Hematopoietic multipotent progenitor cell treated with erythropoietin and hydrocortisone succinate and interleukin-3 and kit ligand, for 4 days (in vitro differentiated cells): ENCODE measurements at regions not wholly inside any gene's neighbourhood (a gene's known extent, or its start where the extent isn't known, plus 50 kb on each side); places are given as distances from the start of the nearest gene placed in this dataset.
"Not testable (repeated sequence)": the region's sequence is repeated elsewhere in the genome, so short reads cannot be mapped to it uniquely, and the experiment has no call there.

Experiments
- DNase-seq: peaks from one replicate; pipeline ENCODE4 v3.0.0-alpha.2; 2015

DNA sequence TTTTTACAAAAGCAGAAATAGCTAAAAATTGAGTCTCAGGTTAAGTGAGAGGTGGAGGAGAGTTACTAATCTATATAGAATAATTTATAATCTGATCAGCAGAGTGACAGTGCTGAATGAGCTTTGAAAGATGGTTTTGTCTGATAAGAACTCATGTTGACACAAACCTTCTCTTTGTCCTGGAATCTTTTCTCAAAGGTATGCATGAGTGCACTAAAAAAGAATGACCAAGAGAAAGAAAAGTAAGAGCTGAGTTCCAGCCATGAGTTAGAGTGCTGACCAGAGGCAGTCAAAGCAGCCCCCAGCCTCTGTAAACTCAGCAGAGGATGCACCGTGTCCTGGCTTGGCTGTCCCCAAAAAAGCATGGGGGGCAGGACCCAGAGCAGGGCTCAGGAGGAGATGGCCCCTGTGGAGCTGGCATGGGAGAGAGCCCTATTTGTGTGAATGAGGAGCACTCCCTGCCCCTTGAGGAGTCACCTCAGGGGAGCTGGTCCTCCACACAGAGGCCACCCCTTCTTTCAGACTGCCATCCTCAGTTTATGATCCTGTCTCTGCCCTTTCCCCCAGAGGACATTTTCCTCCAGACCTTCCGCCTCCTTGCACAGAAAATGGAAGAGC lies 129.8 kb downstream of the SEC23A start:
- DNase-seq, result no peak

DNA sequence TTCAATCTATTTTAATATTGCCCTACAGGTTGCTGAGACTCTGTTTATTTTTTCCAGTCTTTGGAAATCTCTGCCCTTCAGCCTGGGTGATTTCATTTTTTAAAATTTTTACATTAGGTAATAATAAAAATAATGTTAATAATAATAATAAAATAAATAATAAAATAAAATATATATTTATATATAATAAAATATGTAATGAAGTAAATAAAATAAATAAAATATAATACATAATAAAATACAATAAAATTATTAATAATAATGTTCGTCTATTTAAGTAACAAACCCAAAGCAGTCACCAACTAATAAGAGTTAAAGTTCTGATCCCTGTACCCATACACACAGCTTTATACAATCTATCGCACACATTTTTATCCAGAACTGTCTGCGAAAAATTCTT lies 130.5 kb downstream of the SEC23A start:
- no peak for DNase-seq

DNA sequence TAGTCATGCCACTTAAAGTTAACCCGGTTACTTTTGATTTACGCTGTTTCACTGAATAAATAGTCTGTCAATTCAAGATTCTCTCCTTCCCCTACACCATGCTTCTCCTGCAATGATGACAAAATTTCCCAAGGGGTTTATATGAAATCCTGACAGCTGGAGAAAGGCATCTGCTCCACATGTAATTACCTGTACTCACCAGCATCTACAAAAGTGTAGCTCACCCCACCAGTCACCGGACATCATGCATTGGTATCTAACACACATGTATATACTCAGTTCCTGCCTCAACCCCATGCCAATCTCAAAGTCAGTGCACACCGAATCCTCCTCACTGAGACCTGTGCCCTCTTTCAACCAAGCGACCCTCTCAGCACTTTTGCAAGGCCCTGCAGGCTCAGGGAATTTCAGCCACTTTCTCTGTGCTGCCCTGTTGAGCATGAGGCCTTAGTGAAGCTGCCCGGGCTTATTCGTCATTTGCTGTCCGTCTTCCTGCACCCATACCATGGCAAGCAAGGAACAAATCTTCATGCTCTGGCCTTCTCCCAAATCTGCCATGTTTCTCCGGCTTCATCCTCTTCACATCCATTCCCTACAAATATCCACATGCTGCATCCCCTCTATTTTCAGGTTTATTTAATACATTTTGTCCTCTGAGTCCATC lies 131.6 kb downstream of the SEC23A start:
- no peak for DNase-seq

DNA sequence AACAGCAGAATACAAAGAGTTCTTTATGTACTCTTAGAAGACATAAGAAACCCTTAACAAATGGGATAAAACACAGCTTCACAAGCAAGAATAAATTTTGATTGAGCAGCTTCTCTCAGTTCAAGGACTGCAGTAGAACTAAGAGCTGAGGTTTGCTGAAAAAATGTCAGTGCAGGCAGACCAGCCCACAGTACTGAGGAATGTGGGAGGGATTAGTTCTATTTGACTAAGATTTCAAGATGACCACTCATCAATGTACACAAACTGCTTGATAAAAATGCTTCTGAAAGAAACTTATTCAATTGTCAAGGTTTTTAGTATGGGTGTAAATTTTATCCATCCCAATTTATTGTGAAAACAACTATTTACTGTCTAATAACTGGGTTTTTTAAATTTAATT lies 138.4 kb downstream of the SEC23A start:
- no peak for DNase-seq

DNA sequence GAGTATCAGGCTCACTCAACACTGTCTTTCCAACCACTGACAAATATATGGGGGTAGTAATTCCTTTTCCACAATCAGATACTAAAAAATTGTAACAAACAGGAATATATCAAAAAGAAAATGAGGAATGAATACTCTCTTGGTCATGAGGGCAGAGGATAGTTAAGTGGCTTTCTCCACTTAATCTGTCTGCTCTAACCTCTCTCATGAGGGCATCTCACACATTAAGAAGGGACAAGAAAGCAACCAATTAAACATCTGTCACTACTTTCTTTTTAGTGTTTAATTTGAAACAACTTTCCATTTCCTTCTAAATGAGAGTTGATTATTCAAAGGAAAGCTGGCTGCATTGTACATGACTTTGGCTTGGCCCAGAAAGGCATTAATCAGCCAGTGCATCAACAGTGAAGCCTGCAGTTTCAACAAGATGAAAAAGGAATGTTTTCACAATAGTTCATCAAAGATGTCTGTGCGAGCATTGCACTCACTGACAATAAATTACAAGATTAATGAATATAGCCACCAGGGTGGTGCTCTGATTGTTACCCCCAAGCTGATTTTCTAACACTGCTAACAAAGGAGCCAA lies 142.0 kb downstream of the SEC23A start:
- DNase-seq, result no peak

DNA sequence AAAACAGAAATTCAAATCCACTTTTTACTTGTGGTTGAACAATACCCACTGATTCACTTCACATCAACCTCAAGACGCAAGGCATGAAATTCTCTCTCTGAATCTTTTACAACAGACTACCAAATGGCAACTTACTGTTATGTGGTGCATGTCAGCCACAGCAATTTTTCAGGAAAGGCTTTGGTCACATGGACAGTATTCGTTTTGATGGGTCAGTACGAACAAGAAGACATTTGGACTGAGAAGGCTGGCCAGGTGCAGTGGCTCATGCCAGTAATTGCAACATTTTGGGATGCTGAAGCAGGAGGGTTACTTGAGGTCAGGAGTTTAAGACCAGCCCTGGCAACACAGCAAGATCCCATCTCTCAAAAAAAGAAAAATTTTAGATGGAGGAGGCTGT lies 144.0 kb downstream of the SEC23A start:
- no peak for DNase-seq

DNA sequence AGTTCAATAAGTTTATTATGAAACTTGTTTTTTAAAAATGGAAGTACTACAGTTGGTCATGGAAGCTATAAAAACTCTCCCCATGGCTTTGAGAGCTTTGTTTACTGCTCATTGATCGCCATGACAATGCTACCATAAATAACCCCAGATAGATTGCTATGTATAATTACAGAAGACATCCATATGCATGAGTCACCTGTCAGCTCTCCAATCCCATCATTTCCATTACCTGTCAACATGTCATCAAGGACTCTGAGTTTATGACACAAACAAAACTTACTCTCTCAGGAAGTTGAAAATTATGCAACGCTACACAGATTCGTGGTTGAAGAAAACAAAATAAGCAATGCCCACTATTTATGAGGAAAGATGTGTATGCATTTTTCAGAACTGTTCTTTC lies 144.4 kb downstream of the SEC23A start:
- DNase-seq, result no peak

DNA sequence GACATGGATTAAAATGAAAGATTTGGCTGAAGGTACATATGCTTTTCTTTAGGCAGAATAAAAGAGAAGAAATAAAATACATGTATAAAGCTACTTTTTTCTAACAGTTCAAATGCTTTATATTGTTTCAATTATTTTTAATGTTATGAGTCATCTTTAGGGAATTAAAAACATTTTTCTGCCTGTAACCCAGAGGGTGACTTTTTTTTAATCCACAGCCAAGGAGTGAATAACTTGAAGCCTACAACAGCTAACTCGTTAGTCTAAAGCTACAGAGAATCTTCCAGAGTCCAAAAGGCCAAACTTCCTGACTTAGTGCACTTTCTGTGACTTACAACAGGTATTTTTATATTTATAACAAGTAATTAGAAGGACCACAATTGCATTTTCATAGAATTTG lies 151.6 kb downstream of the SEC23A start:
- no peak for DNase-seq

DNA sequence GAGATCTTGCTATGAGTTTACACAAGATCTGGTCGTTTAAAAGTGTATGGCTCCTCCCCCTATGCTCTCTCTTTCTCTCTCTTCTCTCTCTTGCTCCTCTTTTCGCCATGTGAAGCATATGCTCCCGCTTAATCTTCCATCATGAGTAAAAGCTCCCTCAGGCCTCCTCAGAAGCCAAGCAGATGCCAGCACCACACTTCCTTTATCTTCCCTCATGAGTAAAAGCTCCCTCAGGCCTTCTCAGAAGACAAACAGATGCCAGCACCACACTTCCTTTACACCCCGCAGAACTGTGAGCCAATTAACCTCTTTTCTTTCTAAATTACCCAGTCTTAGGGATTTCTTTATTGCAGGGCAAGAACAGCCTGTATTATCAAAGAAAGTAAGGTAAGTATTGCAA lies 152.4 kb downstream of the SEC23A start:
- no peak for DNase-seq

DNA sequence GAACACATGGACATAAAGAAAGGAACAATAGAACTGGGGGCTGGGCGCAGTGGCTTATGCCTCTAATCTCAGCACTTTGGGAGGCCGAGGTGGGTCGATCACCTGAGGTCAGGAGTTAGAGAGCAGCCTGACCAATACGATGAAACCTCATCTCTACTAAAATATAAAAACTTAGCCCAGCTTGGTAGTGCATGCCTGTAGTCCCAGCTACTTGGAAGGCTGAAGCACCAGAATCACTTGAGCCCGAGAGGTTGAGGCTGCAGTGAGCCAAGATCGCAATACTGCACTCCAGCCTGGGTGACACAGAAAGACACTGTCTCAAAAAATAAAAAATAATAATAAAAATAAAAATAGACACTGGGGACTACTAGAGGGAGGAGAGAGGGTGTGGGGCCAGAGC lies 154.5 kb downstream of the SEC23A start:
- no peak for DNase-seq

DNA sequence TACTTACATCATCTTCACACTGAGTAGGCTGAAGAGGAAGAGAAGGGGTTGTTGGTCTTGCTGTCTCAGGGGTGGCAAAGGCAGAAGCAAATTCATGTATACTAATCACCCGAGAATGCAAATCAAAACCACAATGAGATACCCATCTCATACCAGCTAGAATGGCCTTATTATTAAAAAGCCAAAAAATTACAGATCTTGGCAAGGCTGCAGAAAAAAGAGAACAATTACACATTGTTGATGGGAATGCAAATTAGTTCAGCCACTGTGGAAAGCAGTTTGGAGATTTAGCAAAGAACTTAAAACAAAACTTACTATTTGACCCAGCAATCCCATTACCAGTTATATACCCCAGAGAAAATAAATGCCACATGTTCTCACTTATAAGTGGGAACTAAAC lies 154.9 kb downstream of the SEC23A start:
- no peak for DNase-seq

DNA sequence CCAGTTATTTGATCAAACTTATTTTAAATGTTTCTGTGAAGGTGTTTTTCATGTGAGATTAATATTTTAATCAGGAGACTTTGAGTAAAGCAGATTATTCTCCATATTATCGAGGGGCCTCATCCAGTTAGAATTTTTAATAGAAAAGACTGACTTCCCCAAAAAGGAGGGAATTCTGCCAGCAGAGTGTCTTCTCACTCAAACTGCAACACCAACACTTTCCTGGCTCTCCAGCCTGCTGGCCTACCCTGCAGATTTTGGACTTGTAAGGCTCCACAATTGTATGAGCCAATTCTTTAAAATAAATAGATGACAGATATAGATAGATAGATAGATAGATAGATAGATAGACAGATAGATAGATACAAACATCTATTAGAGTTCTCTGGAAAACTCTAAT lies 155.7 kb downstream of the SEC23A start:
- DNase-seq, result no peak

DNA sequence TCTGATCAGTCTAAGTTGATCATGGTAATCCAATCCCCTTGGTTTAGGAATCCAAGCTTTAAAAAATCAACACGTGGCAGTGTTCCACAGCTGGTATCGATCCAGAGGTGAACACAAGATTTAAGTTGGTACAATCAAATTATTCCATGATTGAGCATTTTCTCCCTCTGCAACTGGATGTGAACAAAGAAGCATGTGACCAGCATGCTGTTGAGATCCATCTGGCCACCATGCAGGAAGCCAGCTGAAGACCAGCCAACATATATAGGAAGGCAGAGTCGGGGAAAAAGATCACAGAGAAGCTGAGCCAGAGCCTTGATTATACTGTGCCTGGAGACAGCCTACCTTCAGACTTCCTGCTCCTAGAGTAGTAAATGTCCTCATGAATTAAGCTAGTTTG lies 158.3 kb downstream of the SEC23A start:
- DNase-seq, result no peak

DNA sequence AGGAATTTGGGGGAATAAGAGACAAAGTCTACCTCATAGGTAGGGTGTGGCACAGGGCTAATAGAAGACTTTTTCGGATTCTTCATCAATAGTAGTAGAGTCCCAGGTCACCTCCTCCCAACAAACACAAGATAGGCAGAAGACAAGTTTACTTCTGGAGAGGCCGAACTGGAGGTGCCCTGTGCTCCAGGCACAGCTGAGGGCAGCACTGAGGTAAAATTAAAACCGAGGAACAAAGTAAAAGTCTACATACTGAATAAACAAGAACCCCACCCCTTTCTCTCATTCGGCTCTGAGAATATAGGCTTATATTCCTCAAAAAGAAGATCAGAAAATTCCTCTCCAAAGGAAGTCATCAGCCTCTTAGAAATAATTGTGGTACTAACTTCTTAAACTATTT lies 161.5 kb downstream of the SEC23A start:
- peak; percentile 2 for DNase-seq

DNA sequence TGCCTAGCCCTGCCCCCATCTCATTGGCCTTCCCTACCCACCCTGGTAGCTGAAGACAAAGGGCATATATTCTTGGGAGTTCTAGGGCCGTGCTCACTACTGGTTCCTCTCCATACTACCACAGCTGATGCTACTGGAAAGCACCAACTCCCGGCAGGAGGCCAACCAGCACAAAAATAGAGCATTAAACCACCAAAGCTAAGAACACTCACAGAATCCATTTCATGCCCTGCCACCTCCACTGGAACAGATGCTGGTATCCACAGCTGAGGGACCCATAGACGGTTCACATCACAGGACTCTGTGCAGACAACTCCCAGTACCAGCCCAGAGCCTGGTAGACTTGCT lies 170.4 kb downstream of the SEC23A start:
- not testable (repeated sequence) for DNase-seq

DNA sequence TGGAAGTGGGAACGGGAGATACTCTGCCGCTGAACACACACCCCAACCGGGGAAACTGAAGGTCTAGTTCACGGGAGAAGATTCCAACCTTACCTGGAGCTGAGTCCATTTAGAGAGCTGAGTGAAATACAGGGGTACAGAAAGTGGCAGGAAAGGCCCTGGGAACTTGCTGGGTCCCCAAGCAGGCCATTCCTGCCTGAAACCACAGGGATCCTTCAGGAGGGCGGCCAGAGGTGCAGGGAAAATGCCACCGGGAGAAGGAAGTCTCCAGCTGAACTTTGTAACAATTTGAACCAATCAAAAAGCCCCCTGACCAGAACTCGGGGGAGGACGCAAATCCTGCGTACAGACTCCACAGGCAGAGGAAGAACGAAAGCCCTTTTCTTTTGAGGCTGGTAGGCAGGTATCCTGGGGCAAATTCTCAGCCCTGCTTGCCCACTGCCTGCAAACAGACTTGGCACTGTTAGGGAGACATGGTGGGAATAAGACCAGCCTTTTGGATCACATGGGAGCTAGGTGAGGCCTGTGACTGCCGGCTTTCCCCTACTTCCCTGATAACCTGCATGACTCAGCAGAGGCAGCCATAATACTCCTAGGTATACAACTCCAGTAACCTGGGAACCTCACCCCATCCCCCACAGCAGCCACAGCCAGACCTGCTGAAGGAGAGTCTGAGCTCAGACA lies 170.9 kb downstream of the SEC23A start:
- no peak for DNase-seq

DNA sequence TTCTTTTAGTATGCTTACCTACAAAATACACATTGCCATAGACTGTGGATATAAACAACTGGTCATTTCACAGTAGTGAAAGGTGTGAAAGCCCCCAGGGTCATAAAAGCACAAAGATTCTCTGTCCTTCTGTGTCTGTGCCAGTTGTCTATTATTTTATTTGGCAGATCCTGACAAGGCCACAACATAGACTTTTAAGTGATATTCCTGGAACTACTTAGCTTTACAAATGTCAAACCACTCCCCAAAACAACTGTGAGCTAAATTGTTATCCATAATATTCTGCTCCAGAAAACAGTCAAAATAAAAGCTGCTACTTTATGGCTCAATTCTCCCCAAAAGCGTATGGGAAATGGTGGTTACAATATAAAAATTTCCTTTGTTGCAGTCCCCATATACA lies 172.1 kb downstream of the SEC23A start:
- DNase-seq, result no peak

DNA sequence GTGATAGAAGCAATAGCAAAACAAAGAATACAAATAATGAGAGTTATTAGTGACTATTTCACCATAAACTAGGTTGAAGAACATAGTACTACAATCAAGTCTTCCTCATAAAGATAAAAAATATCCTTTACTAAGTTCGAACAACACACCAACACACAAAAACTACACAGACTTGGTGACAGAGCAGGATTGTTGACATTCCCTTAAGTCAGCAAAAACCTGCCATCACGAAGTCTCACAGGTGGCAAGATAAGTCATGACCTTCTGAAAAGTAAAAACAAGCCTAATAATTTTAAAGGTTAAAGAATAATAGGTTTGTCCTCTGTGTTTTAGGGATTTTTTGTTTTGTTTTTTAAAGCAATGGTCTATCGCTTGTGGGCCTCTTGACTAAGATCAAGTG lies 173.0 kb downstream of the SEC23A start:
- DNase-seq, result no peak

DNA sequence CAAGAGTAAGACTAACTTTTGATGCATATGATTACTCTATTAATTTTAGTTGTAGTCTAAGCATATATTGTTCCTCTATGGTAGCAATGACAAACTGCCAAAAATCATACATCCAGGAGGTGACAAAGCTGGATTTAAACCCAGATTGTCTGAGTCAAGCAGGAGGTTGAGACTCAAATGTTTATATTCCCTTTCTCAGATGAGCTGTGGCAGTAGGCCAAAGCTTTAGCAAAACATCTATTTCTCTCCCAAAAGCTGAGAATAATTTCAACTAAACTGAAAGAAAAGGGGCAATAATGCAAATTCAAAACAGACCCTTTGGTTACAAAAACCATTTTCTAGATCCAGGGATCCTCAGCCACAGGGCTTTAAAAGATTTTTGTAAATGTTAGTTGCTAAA lies 173.6 kb downstream of the SEC23A start:
- no peak for DNase-seq

DNA sequence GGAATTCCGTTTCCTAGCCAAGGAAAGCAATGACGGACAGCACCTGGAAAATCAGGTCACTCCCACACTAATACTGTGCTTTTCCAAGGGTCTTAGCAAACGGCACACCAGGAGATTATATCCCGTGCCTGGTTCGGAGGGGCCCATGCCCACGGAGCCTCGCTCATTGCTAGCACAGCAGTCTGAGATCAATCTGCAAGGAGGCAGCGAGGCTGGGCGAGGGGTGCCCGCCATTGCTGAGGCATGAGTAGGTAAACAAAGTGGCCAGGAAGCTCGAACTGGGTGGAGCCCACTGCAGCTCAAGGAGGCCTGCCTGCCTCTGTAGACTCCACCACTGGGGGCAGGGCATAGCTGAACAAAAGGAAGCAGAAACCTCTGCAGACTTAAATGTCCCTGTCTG lies 181.1 kb downstream of the SEC23A start:
- not testable (repeated sequence) for DNase-seq

DNA sequence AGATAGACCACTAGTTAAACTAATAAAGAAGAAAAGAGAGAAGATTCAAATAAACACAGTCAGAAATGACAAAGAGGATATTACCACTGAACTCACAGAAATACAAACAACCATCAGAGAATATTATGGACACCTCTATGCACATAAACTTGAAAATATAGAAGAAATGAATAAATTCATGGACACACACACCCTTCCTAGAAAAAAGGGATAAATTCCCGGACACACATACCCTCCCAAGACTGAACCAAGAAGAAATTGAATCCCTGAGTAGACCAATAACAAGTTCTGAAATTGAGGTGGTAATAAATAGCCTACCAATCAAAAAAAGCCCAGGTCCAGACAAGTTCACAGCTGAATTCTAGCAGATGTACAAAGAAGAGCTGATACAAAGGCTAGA lies 187.9 kb downstream of the SEC23A start:
- no peak for DNase-seq

DNA sequence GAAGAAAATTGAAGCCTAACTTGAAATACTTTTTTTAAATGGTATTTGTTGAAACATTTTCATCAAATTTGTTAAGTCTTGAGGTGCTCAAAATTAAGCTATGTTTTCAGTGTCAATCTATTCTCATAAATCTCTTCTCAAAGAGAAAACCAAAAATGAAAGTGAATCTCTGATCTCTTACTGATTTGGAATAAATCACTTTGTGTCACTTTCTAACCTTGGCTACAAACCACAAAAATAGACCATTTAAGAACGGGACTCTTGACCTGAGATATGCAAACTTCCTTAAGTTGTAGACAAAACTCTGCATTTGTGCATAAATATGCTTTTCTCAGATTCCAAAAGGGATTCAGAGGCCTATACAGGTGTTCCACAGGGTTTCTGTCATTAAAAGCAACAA lies 192.9 kb downstream of the SEC23A start:
- no peak for DNase-seq

DNA sequence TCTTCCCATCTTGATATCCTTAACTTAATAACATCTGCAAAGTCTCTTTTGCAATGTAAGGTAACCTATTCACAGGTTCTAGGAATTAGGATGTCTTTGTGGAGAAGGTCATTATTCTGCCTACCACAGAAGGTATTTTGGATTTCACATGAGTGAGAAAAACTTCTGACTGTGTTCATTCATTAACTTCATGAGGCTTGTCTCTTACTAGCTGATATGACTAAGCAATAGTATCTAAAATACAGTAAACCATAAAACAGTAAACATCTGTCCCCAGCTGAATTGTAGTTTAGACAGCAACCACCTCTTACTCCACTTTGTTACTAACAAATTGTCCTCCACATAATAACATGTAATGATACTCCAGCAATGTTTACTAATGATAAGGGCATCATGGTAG lies 198.1 kb downstream of the SEC23A start:
- no peak for DNase-seq

DNA sequence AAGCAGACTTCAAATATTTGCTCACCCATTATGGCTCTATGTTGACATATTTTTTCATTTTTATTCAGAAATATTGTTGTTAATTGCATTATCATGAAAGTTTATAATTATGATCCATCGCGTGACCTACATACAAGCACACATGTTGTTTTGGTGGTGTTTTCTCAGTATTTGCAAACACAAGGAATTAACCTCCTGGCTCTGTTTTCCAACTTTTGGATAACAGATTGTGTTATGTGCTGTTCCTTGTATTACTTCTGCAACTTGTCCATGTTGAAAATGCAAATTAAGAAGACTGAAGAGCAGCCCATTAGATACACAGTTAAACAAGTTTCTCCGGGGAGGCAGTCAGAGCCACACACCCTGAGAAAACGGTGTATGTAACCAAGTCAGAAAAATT lies 201.2 kb downstream of the SEC23A start:
- DNase-seq, result no peak
